ENCODE measurements at regions not wholly inside any gene's neighbourhood (a gene's known extent, or its start where the extent isn't known, plus 50 kb on each side); places are given as distances from the start of the nearest gene placed in this dataset.
"Not testable (repeated sequence)": the region's sequence is repeated elsewhere in the genome, so short reads cannot be mapped to it uniquely, and the experiment has no call there.

DNA sequence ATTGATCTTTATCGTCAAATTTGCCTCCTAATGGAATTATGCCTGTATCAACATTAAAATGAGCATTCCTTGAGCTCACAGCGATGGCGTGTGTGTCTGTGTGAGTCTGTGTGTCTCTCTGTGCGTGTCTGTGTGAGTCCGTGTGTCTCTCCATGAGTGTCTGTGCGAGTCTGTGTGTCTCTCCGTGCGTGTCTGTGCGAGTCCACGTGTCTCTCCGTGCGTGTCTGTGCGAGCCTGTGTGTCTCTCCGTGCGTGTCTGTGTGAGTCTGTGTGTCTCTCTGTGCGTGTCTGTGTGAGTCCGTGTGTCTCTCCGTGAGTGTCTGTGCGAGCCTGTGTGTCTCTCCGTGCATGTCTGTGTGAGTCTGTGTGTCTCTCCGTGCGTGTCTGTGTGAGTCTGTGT is 326.5 kb upstream of the B3GAT1 start:
- DNase-seq, result no peak

DNA sequence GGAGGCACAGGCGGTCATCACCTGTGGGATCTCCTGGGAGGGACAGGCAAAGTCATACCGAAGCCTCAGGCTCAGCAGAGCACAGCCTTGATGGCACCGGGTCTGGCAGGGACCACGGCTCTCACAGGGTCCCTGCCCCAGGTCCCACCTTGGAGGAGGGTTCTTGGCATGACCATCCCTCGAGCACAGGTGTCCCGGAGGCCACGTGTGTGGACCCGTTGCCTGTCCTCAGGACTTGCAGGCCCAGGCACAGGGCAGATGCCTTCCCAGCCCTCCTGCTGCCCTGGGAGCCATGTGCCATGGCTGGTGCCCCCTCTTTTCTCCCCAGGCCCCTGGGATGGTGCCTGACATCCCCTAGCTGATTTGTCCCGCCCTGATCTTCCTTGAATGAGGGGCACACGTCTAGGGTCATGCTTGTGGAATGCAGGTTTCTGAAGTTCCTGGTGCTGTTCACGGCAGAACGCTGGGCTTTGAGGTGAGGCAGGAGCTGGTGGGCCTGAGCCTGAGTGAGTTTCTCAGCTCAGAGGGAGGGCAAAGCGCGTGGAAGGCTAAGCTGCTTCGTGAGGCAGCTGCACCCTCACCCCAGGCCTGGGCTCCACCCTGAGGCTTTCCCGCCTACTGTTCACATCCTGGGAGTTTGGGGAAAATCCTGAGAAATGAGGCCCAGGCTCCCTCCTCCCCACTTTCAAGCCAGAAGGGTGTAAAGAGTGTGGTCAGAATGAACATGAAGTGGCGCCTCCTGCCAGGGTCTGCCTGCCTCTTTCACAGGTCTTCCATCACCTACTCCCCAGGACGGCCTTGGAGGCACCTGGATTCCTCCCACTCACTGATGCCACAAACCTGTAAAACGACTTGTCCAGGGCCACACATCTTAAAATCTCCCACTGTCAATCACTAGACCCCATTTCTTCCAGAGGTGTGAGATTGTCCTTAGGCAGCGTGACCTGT is 325.8 kb upstream of the B3GAT1 start:
- no peak for DNase-seq

DNA sequence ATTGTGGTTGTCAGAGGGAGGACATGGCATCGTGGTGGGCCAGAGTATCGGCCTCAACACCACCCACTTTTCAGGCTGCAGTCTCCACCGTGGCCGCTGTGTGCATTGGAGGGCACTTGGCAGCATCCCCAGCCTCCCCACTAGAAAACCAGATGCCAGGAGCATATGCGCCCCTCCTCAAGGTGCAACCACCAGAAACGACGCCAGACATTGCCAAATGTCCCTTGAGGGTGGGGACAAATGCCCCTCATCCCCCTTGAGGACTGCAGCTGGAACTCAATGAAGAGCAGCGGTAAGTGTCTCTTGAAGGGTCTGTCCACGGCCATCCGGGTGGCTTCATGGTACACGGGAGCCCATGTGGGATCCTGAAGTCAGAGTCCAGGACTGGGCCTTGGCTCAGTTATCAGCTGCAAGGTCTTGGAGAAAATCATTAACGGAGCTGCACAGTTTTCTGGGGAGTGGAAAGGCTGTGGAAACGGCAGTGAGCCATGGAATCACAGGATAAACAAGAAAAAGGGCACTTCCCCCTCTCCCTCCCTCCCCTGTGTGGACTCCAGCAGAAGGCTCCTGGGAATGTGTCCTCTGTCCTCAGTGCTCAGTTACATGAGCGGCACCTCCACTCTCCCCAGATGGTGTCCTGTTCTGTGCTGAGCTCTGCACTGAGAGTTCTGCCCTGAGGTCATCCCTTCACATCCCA is 324.4 kb upstream of the B3GAT1 start:
- DNase-seq, result no peak

DNA sequence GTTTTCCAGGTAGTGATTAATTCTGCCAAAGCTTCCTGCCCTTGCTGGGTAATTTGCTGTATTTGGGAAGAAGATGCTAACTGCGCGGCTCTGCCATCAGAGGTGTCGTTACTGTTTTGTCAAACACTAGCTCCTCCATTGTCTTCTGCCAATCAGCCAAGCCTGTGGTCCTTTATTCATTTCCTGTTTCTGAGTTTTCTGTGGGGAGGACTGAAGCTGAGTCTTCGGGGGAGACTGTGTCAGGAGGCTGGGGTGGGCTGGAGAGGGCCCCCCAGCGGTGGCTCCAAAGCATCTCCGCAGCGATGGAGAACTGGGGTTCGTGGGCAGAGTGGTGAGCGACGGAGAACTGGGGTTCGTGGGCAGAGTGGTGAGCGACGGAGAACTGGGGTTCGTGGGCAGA is 322.9 kb upstream of the B3GAT1 start:
- DNase-seq, result no peak

DNA sequence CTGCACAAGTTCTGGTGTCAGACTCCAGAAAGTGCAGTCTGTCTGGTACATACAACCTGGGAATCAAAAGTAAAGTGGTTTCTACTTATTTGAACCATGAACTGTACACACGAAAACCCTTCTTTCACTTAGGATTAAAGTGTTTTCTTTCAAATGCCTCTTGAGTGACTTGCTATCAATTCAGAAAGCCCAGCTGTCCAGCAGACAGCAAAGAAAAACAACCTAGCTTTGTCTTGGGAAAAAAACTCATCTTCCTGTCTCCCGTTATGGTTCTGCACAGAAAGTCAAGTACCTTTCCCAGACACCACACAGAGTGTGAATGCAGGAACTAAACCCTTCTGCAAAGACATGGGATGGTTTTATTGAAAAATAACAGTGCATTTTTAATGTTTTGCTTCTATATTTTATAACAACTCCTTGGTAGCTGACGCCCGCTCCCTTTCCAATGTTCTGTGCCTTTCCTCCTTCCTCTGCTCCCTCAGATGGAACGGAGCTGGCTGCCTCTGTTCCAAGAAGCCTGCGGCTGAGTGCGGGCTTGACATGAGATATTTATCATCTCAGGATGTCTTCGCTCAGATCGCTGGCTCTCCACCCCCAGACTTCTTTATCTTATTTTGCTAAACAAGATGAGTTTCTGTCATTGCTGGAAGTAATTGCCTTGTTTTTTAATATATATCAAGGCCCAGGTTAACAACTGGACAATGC is 322.3 kb upstream of the B3GAT1 start:
- no peak for DNase-seq

DNA sequence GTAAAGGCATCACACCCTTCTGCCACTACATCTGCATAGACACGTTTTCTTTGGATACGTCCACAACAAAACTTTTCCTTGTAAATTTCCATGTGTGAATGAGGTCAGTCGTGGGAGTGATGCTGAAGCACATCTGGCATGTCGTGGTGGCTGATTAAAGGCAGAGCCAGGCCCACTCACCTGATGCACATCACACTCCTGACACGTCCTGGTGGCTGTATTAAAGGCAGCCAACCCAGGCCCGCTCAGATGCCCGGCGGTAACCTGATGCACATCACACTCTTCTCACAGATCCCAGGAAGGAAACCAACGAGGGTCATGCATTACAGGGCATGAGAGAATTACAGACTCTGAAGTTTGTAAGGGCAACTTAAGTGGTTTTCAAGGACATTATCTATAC is 321.6 kb upstream of the B3GAT1 start:
- DNase-seq, result no peak

DNA sequence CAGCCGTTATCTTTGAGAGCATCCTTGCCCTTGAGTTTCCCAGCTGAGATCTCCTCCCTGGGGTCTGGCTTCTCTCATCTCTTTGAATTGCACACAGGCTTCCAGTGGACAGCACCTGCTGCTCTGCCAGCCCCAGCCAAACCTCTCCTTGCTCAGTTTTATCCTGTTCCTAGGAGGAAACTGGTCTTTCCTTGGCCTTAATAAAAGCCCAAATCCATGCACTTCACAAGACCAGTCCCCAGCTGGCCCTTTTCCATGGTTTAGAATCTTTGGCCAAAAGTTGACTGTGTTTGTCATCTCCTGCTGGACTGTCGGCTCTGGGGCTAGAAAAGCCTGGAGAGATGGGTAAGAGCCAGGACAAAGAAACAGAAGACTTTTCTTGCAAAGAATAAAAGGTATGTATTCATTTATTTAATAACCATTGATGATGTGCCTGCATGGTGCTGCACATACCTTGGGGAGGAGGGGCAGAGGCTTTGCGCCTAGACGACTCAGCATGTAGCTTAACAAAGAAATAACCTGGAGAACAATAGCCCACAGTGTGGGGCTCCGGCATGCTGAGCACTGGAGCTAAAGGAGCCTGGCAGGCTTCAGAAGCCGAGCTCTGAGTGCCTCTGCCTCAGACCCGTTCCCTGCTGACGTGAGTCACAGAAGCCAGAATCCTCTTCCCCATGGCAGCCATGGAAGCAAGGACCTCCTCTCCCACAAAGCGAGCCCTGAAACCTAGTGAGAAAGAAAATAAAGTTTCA is 319.3 kb upstream of the B3GAT1 start:
- DNase-seq, result no peak

DNA sequence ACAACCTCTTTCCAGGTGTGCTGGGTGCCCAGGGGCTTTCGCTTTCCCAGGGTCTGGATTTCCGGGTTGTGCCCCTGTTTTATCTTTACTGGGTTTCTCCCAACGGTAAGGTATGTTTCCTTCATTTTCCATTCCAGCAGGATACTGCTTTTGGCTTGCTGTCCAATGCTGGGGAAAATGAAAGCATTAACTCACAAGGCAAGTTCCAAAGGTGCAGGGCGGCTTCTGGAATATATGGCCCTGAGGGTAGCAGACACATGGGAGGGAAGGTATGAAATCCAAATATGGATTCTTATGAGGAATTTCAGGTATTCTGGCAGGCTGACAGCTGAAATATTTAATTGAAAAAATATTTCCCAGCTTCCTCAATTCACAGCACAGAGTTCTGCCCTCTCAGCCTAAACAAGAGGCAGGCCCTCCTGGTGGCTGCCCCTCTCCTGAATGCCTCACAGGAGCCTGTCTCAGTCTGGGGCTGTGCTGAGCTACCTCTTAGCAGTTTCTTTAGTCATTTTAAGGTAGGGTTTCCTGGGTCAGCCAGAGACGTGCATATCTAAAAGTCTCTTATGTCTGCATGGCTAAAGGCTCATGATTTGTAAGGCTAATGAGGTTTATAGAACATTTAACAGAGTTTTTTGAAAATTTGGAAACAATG is 318.6 kb upstream of the B3GAT1 start:
- no peak for DNase-seq

DNA sequence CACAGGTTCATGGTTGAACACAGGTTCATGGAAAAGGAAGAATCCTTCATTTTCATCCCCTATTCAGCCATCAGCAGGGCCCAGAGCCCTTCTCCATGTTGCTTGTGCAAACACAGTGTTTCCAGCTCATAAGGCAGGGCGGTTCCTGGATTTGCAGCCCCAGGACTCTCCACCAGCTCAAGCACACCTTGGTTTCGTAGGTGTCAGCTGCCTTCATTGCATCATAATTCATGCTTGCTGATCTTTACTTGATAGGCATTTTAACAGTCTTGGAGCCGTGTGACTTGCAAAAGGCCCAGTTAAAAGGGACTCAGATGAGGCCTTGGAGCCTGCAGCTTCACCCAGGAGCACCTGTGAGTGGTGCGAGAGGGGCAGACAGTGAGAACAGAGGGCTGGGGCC is 318.1 kb upstream of the B3GAT1 start:
- DNase-seq, result no peak

DNA sequence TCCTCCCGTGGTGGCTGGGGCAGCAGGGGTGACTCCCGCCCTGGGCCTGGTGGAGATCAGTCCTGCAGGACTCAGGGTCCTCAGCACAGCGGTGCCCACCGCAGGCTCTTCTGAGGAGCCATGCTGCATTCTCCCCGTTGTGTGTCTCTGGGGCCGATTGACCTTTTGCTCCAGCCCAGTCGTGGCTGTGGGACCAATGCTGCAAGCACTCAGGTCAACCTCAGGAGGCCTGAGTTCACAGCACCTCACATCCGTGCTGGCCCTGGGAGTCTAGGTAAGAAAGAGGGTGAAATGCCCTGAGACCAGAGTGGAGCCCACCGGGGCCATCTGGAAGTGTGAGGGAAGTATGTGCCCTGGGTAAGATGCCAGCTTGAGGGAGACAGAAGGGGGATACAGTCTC is 316.1 kb upstream of the B3GAT1 start:
- DNase-seq, result no peak

DNA sequence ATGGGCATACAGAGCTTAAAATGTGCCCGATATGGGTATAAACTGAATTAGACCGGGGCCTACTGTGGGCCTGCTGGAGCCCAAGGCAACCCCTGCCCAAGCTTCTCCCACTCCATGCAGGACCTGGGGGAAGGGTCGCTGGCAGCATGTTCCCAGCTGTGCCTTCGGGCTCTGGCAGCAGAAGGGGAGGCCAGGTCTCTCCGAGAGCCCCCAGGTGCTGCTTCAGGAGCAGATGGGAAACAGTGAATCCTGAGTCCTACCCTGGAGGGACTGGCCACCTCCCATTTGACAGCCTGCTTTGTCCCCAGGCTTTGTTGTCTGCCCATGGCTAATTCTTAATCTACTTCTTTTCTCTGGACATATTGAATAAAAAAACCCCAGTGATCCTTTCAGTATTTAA is 315.6 kb upstream of the B3GAT1 start:
- no peak for DNase-seq

DNA sequence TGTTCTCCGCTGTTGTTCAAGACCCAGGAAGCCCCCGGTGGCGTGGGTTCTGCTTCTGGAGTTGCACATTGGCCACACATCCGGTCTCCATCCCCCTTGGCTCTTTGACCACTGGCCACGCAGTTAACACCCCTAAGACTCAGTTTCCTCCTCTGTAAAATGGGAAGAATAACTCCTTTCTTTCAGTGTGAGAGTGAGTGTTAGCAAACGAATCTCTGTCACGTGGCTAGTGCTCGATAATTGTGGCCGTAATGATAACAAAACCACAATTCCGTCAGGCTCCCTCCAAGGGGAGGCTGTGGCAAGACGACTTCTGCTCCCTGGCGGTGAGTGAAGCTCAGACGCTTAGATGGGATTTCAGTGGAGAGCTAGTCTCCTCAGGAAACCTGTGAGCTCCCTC is 315.2 kb upstream of the B3GAT1 start:
- DNase-seq, result no peak

DNA sequence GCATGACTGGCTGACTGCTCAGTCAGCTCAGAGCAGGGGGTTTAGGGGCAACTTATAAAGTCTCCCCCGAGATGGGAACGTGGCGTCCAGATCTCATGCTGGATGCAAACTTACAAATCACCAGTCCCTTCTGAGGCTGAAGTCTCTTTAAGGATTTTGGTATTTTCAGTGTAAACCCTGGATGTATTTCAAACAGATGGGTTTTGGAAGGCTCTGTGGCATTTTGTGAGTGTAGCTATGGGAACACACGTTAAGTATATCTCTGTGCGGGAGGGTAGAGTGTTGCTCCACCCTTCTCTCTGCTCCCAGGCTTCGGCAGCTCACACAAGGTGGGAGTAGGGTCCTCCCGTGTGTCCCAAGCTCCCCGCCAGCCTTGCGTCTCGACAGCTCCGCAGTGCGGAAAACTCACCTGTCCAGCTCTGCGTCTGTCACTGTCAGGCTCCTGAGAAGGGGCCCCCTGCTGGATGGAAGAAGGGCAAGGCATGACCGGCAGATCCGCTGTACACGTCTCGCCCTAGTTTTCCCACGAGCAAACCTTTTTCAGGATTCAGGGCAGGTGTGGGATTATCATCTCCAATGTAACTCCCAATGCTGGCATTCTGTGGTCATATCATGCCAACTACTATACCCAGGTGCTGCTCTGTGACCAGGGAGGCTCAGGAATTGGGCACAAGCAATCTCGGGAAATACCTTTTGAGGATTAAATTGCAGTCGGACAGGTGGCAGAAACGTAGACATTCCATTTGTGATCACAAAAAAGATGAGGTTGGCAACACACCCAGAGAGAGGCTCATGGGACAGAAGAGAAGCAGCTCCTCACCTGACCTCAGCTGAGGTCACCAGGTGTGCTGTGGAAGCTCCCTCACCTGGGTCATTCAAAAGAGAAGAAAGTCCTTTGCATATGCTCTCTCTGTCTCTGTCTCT is 313.9 kb upstream of the B3GAT1 start:
- no peak for DNase-seq

DNA sequence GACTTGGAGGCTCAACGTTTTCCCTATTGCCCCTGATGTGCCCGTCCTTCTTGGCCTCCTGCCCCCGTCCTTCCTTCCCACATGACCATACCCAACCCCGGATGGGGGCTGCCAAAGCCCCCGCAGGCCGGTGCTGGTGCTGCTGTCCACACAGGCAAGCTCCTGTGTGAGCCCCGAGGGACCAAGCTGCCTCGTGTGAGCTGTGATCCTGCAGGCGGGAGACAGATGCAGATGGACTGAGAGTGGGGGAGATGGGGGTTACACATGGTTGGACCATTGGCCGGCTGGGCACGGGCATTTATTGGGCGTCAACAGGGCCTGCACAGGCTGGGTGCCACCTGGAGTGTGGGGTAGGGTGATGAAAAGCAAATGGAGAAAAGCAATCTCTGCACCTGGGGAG is 313.2 kb upstream of the B3GAT1 start:
- no peak for DNase-seq

DNA sequence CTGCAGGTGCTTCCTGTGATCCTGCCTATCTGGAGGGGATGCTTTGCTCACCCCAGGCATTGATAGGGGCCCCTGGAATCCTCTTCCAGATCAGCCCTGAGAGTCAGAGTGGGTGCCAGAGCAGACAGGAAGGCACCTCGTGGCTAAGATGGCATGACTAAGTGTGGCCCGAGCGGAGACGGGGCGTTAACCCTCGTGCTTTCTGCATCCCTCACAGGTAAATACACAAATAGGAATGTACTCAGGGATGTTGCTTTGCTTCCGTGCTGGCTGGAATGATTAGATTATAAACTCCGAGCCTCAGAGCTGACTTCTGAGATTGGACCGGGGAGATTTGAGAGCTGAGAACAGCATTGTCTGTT is 312.7 kb upstream of the B3GAT1 start:
- DNase-seq, result no peak

DNA sequence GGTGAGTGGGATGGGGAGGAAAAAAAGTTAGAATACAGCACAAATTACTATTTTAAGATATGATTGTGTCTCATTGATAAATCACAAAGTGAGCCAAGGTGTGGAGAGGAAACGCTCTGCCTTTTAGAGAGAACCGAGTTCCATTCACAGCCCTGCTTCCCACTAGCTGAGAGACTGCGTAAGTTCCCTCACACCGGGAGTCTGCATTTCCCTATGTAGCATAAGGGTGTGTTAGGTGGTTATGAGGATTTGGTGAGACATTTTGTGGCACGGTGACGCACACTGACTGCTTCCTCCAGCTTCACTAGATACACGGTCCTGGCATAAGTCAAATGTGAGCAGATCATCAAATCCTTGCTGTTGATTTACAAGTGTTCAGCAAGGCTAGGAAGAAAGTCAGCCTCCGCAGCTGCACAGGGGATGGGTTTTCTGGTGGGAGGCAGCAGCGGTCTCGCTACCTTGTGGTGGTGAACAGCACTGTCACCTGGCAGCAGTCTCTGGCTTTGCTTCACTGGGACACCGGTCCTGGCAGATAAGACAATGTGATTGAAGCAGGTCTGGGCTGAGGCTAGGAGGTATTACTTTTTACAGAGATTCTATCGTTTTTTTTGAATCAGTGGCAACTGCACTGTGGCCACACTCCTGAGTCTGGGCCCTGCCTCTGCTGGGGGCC is 312.2 kb upstream of the B3GAT1 start:
- no peak for DNase-seq

DNA sequence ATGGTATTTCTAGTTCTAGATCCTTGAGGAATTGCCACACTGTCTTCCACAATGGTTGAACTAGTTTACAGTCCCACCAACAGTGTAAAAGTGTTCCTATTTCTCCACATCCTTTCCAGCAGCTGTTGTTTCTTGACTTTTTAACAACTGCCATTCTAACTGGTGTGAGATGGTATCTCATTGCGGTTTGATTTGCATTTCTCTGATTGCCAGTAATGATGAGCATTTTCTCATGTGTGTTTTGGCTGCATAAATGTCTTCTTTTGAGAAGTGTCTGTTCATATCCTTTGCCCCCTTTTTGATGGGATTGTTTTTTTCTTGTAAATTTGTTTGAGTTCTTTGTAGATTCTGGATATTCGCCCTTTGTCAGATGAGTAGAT is 308.6 kb upstream of the B3GAT1 start:
- not testable (repeated sequence) for DNase-seq

DNA sequence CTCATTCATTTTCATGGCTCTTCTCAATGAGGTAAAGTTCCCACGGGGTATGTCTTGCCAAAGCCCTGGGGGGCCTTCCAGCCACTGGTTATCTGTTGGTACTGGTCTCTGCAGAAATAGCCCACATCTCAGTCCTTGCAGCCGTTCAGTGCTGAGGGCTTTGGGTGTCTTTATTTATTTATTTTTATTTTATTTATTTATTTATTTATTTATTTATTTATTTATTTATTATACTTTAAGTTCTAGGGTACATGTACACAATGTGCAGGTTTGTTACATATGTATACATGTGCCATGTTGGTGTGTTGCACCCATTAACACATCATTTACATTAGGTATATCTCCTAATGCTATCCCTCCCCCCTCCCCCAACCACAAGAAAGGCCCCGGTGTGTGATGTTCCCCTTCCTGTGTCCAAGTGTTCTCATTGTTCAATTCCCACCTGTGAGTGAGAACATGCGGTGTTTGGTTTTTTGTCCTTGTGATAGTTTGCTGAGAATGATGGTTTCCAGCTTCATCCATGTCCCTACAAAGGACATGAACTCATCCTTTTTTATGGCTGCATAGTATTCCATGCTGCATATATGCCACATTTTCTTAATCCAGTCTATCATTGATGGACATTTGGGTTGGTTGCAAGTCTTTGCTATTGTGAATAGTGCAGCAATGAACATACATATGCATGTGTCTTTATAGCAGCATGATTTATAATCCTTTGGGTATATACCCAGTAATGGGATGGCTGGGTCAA is 308.1 kb upstream of the B3GAT1 start:
- not testable (repeated sequence) for DNase-seq

DNA sequence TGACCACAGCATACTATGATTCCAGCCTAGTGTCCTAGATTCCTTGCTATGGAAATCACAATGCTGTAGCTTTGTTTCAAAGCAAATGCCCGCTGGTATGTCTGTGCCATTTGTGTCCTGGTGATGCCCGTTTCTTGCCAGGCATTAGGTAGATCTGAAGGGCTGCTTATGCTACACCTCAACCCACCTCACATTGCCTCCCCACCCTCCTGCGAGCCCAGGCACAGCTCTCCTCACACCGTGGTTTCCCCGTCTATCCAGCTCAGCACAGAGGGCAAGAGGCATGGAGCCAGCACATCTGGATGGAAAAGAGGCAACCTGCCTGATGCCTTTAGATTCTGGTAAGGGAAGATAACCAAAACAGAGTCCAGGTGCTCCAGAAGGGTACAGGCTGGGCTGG is 307.4 kb upstream of the B3GAT1 start:
- DNase-seq, result no peak

DNA sequence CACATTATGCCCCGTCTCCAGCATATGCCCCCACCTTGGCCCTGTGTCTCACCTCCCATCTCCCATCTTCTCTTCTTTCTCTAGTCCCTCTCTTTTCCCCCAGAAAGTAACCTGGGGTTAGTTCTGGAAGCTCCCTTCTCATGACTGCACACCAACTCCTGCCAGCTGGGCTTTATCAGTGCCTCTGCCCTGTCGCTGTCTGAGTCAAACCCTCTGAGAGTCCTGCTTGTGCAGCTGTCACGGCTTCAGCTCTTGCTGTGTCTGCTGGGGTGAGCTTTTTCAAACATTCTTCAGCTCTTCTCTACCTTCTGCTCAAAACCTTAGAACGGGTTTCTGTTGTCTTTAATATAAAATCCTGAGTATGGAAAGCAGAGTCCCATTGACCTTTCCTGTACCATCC is 304.5 kb upstream of the B3GAT1 start:
- DNase-seq, result no peak
